PC-9 (cell line): ENCODE measurements at regions not wholly inside any gene's neighbourhood (a gene's known extent, or its start where the extent isn't known, plus 50 kb on each side); places are given as distances from the start of the nearest gene placed in this dataset.

Source experiments
- EZH2 ChIP-seq: fragments of 200-600 bp; sonication (generic); IDR thresholded peaks from 2 replicates; pipeline ENCODE4 v1.8.0; 2017; ENCODE audit warnings: antibody characterized with exemption, low read depth
- TF ChIP-seq, protein P1 (sequence below): fragments of 200-600 bp; sonication (generic); conservative IDR thresholded peaks from 2 replicates; pipeline ENCODE4 v1.6.1; 2017; ENCODE audit warnings: mixed run types, antibody characterized with exemption, mild to moderate bottlenecking, moderate library complexity

DNA sequence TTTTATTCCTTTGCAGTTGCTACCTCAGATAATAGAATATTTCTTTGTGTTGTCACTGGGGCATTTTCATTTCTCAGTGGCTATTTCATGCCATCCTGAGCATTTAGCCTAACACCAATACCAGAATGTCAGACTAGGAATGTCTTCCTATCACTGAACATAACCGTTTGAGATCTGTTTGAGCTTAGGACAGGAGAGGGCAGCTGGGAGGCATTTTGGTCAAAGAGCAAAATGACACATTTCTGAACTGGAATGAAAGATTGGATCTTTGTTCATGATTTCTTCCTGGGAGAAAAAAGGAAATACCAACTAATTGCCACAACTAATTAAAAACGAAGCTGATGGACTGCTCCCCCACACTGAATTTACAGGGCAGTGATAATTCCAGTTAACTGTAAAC lies 921.3 kb upstream of the NR2F2 start:
- TF ChIP-seq, protein P1, sequence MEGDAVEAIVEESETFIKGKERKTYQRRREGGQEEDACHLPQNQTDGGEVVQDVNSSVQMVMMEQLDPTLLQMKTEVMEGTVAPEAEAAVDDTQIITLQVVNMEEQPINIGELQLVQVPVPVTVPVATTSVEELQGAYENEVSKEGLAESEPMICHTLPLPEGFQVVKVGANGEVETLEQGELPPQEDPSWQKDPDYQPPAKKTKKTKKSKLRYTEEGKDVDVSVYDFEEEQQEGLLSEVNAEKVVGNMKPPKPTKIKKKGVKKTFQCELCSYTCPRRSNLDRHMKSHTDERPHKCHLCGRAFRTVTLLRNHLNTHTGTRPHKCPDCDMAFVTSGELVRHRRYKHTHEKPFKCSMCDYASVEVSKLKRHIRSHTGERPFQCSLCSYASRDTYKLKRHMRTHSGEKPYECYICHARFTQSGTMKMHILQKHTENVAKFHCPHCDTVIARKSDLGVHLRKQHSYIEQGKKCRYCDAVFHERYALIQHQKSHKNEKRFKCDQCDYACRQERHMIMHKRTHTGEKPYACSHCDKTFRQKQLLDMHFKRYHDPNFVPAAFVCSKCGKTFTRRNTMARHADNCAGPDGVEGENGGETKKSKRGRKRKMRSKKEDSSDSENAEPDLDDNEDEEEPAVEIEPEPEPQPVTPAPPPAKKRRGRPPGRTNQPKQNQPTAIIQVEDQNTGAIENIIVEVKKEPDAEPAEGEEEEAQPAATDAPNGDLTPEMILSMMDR, result no peak
- TF ChIP-seq EZH2, result no peak
